ENCODE measurements at regions not wholly inside any gene's neighbourhood (a gene's known extent, or its start where the extent isn't known, plus 50 kb on each side); places are given as distances from the start of the nearest gene placed in this dataset.
"Not testable (repeated sequence)": the region's sequence is repeated elsewhere in the genome, so short reads cannot be mapped to it uniquely, and the experiment has no call there.

DNA sequence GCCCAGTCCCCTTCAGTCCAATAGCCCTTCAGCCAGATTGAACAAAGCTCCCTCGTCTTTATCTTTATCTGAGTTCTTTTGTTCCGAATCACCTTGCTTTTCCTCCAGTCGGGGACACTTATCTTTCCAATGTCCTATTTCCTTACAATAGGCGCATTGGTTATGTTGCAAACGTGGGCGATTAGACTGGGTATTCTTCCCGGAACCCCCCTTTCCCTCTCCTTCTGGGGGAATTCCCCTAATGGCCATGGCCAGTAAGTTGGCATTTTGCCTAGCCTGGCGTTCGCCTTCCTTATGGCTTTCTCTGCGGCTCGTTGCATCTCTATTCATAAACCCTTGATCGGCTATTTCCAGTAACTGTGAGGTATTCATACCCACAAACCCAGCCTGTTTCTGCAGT is 82.2 kb upstream of the VEPH1 start:
- Mint-ChIP-seq H3K9me3 (no peaks in the 10 kb centered on the region), H3K4me1 (ENCODE audit: low read depth) (no peaks in the 10 kb centered on the region), H3K27me3 (ENCODE audit: low read depth) (no peaks in the 10 kb centered on the region), H3K27ac (no peak overlapping the region), H3K4me3 (ENCODE audit: low read depth) (no peak overlapping the region), H3K36me3 (ENCODE audit: low read depth) (no peaks in the 10 kb centered on the region)
- no peak for DNase-seq (ENCODE audit: low spot score)
- intact Hi-C loops (cut with micrococcal nuclease): no loop called here

DNA sequence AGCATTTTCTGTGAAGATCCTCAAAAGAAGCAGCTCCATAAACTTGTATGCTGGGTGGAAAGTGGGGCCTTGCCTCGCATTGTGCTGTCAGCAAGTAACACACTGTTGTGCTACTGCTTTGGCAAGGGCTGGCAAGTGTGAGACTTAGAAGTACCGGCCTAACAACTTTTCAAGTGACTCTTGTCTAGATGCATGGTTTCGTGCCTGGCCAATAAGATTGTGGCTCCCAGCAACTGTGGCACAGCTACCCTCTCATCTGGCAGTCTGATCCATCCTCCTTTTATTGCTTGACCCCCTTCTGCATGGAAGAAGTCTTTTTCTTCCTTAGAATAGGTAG is 79.4 kb upstream of the VEPH1 start:
- no peaks in the 10 kb centered on the region for H3K4me1 Mint-ChIP-seq (ENCODE audit: low read depth)
- H3K27ac Mint-ChIP-seq: no peak overlapping the region
- H3K4me3 Mint-ChIP-seq (ENCODE audit: low read depth): no peak overlapping the region
- H3K9me3 Mint-ChIP-seq: no peaks in the 10 kb centered on the region
- DNase-seq (ENCODE audit: low spot score): no peak
- intact Hi-C loops (cut with micrococcal nuclease): no loop called here
- H3K27me3 Mint-ChIP-seq (ENCODE audit: low read depth): no peaks in the 10 kb centered on the region
- H3K36me3 Mint-ChIP-seq (ENCODE audit: low read depth): no peaks in the 10 kb centered on the region

DNA sequence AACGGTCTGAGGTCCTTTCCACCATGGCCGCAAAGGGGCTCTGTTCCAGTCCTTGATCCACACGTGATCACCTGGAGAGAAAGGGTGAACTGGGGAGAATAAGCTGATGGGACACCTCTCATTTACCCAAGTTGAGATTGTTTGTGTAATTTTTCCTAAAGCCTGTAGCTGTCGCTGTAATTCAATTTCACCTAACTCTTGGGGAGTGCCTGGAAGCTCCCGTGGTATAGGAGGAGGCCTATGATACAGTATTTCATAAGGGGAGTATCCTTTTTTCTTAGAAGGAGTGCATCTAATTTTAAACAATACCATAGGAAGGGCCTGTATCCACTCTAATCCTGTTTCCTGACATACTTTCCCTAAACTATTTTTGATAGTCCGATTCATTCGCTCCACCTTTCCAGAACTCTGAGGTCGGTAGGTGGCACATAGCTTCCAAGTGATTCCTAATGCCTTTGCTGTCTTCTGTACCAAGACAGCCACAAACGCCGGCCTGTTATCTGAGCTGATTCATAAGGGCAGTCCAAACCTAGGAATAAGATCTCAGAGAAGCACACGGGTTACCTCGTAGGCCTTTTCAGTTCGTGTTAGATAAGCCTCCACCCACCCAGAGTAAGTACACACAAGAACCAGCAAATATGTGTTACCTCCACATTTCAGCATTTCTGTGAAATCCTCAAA is 78.9 kb upstream of the VEPH1 start:
- H3K27me3 Mint-ChIP-seq (ENCODE audit: low read depth); H3K9me3 Mint-ChIP-seq; intact Hi-C loops (cut with micrococcal nuclease); H3K36me3 Mint-ChIP-seq (ENCODE audit: low read depth); H3K4me3 Mint-ChIP-seq (ENCODE audit: low read depth); DNase-seq (ENCODE audit: low spot score); H3K27ac Mint-ChIP-seq; H3K4me1 Mint-ChIP-seq (ENCODE audit: low read depth): not testable (repeated sequence)

DNA sequence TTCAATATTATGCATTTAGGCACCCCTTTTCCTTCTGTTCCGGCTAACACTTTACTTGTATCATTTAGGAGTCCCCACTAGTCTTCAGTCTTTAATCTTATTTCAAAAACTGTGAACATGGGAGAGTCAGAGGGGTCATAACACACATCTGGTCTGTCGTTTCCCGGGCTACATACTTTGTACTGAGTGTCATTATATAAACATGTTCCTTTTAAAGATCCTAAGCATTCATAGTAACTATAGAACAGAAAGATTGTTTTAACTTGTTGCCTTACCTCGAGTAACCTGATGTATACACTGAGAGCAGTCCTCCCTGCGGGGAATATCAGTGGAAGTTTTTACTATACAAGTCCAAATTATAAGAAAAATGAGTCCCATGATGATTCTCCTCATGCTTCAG is 78.2 kb upstream of the VEPH1 start:
- H3K27me3 Mint-ChIP-seq (ENCODE audit: low read depth): peaks cover 2% of the 10 kb centered on the region
- no peaks in the 10 kb centered on the region for H3K36me3 Mint-ChIP-seq (ENCODE audit: low read depth)
- DNase-seq (ENCODE audit: low spot score): no peak
- no peaks in the 10 kb centered on the region for H3K4me1 Mint-ChIP-seq (ENCODE audit: low read depth)
- intact Hi-C loops (cut with micrococcal nuclease): no loop called here
- no peak overlapping the region for H3K4me3 Mint-ChIP-seq (ENCODE audit: low read depth)
- H3K9me3 Mint-ChIP-seq: no peaks in the 10 kb centered on the region
- H3K27ac Mint-ChIP-seq: no peak overlapping the region

DNA sequence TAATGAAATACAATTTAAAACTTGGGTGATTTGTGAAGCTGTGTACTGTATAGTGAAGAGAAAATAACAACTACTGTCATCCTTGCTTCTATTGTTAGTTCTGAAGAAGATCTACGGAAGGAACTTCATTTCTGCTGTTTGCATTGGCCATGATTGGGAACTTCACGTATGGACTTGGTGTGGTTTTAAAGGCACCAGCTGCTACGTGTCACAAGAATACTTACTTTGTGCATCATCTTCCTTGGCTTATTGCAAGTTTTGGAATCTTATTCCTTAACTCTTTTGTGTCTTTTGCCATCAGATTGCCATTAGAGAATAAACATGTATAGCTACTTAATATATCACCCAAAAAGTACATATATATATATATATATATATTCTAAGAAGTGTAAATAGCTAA is 75.0 kb upstream of the VEPH1 start:
- no peaks in the 10 kb centered on the region for H3K9me3 Mint-ChIP-seq
- H3K27me3 Mint-ChIP-seq (ENCODE audit: low read depth): peaks cover 5% of the 10 kb centered on the region
- intact Hi-C loops (cut with micrococcal nuclease): no loop called here
- H3K36me3 Mint-ChIP-seq (ENCODE audit: low read depth): no peaks in the 10 kb centered on the region
- no peak for DNase-seq (ENCODE audit: low spot score)
- H3K27ac Mint-ChIP-seq: no peak overlapping the region
- H3K4me3 Mint-ChIP-seq (ENCODE audit: low read depth): no peak overlapping the region
- peaks cover 4% of the 10 kb centered on the region for H3K4me1 Mint-ChIP-seq (ENCODE audit: low read depth)

DNA sequence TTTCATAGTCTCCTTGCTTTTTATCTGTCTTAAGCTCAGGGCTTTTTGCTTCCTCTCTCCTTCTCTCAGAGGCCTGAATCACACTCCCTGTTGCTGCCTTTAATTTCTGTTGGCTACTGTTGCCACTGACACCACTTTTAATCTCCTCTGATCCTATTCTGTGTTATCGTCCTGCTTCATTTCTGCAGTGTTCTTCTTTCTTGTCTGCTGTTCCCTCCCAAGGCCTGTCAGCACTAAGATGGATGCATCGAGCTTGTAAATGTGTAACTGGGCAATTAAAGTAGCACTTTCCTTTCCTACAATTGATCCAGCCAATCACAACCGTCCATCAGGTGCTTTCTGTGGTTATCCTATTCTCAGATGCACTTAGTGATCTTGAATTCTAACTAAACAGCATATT is 71.3 kb upstream of the VEPH1 start:
- Mint-ChIP-seq H3K36me3 (ENCODE audit: low read depth) (no peaks in the 10 kb centered on the region), H3K4me1 (ENCODE audit: low read depth) (peaks cover 4% of the 10 kb centered on the region), H3K27ac (no peak overlapping the region), H3K4me3 (ENCODE audit: low read depth) (no peak overlapping the region), H3K27me3 (ENCODE audit: low read depth) (peaks cover 5% of the 10 kb centered on the region), H3K9me3 (no peaks in the 10 kb centered on the region)
- intact Hi-C loops (cut with micrococcal nuclease): no loop called here
- DNase-seq (ENCODE audit: low spot score): no peak

DNA sequence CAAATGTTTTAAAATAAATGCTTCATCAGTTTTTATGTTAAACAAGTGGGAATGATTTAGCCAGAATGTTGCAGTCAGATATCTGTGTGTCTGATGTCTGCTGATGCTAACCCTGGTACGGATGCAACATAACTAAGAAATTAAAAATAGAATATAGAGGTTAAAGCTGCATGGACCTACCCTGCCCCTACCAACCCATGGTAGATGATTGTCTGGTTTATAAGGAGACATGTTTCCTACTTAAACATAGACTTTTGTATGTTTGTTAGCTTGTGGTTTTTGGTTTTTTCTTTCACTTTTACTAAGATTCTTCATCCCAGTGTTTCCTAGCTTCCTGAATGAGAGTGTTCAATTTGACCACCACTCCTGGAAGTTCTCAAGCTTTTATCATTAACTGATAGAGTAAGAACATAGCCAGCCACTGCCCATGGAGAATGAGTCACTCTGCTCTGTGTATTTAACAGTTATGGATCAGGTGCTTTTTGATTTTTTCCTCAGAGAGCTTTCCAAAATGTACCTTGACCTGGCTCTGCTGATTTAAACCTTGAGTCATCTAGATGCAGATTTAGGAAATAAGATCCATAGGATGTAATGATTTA is 70.7 kb upstream of the VEPH1 start:
- no peaks in the 10 kb centered on the region for H3K36me3 Mint-ChIP-seq (ENCODE audit: low read depth)
- no peak for DNase-seq (ENCODE audit: low spot score)
- H3K4me3 Mint-ChIP-seq (ENCODE audit: low read depth): no peak overlapping the region
- intact Hi-C loops (cut with micrococcal nuclease): no loop called here
- peaks cover 5% of the 10 kb centered on the region for H3K27me3 Mint-ChIP-seq (ENCODE audit: low read depth)
- H3K9me3 Mint-ChIP-seq: no peaks in the 10 kb centered on the region
- no peak overlapping the region for H3K27ac Mint-ChIP-seq
- H3K4me1 Mint-ChIP-seq (ENCODE audit: low read depth): peaks cover 4% of the 10 kb centered on the region

DNA sequence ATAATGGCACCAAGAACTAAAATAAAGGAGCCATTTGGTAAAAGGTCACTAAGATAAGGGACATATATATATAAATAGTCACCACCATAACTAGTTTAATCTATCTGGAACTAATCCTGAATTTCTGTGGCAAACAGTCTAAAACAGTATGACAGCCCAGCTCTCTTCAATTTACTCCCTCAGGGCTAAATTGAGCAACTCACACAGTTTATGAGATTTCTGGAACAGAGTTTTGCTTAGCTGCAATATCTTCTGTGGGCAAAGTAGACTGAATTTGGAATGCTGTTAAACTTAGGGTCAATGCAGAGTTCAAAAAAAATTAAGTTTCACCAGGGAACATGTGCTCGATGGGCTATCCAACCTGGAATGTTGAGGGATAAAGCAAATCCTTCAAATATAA is 70.1 kb upstream of the VEPH1 start:
- Mint-ChIP-seq H3K36me3 (ENCODE audit: low read depth) (no peaks in the 10 kb centered on the region), H3K4me3 (ENCODE audit: low read depth) (no peak overlapping the region), H3K27ac (no peak overlapping the region), H3K27me3 (ENCODE audit: low read depth) (peaks cover 5% of the 10 kb centered on the region), H3K9me3 (no peaks in the 10 kb centered on the region), H3K4me1 (ENCODE audit: low read depth) (peaks cover 4% of the 10 kb centered on the region)
- intact Hi-C loops (cut with micrococcal nuclease): no loop called here
- DNase-seq (ENCODE audit: low spot score): no peak

DNA sequence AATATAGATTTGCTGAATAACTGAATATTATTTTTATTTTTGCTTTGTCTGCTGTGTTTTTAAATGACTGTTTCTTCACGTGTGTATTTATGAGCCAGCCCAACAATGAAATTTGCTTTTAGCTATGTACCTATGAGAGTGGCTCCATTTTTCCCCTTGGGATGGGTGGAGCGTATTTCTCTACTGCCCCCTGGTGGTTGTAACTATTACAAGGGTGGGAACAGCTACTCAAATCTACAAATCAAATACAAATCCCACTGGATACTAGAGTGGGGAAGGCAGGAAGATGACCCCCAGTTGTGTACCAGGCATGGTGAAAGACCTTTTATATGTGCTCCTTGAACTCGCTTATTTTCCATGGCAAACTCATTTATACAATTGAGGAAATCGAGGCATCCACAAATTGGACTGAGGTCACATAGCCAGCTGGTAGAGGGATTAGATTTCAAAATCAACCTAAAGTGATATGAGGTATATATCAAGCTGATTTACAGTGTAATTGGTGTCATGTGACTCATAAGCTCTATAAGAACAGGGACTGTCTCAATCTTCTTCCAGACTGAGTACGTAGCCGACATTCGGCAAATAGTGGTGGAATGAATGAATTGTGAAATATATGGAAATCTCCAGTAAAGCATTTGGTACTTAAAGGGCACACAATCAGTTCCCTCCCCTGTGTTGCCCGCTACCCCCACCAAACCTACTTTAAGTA is 69.5 kb upstream of the VEPH1 start:
- DNase-seq (ENCODE audit: low spot score): no peak
- H3K27me3 Mint-ChIP-seq (ENCODE audit: low read depth): peaks cover 5% of the 10 kb centered on the region
- no peaks in the 10 kb centered on the region for H3K9me3 Mint-ChIP-seq
- intact Hi-C loops (cut with micrococcal nuclease): loop anchor here (1.0 kb wide), 1 partner anchor 40 kb away; no protein-coding TSS in a partner anchor
- H3K27ac Mint-ChIP-seq: no peak overlapping the region
- H3K4me1 Mint-ChIP-seq (ENCODE audit: low read depth): peaks cover 4% of the 10 kb centered on the region
- no peaks in the 10 kb centered on the region for H3K36me3 Mint-ChIP-seq (ENCODE audit: low read depth)
- no peak overlapping the region for H3K4me3 Mint-ChIP-seq (ENCODE audit: low read depth)

DNA sequence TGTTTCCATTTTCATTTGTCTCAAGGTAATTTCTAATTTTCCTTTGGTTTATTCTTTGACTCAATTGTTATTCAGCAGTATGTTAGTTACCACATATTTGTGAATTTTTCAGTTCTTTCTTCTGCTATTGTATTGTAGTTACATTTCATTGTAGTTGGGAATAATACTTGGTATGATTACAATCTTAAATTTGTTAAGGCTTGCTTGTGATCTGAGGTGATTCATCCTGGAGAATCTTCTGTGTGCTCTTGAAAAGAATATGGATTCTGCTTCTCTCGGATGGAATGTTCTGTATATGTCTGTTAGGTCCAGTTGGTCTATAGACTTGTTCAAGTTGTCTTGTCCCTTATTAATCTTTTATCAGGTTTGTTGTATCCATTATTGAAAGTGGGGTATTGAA is 63.4 kb upstream of the VEPH1 start:
- intact Hi-C loops (cut with micrococcal nuclease): no loop called here
- no peaks in the 10 kb centered on the region for H3K4me1 Mint-ChIP-seq (ENCODE audit: low read depth)
- no peak for DNase-seq (ENCODE audit: low spot score)
- H3K4me3 Mint-ChIP-seq (ENCODE audit: low read depth): no peak overlapping the region
- H3K36me3 Mint-ChIP-seq (ENCODE audit: low read depth): no peaks in the 10 kb centered on the region
- no peaks in the 10 kb centered on the region for H3K9me3 Mint-ChIP-seq
- no peak overlapping the region for H3K27ac Mint-ChIP-seq
- peaks cover 7% of the 10 kb centered on the region for H3K27me3 Mint-ChIP-seq (ENCODE audit: low read depth)

DNA sequence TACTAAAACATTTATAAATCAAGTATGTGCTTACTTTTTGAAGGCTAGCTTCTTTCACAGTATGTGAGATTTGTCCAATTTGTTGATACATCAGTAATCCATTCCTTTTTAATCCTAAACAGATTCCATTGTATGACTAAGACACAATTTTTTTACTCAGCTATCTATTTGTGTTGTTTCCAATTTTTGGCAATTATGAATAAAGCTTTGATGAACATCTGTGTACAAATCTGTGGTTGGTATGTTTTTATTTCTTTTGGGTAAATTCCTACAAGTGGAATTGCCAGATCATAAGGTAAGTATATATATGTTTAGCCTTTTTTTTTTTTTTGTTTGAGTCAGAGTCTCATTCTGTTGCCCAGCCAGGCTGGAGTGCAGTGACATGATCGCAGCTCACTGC is 56.2 kb upstream of the VEPH1 start:
- Mint-ChIP-seq H3K36me3 (ENCODE audit: low read depth) (no peaks in the 10 kb centered on the region), H3K4me3 (ENCODE audit: low read depth) (no peak overlapping the region), H3K4me1 (ENCODE audit: low read depth) (no peaks in the 10 kb centered on the region), H3K27ac (no peak overlapping the region), H3K27me3 (ENCODE audit: low read depth) (peaks cover 16% of the 10 kb centered on the region), H3K9me3 (no peaks in the 10 kb centered on the region)
- no peak for DNase-seq (ENCODE audit: low spot score)
- intact Hi-C loops (cut with micrococcal nuclease): no loop called here
